ENCODE measurements at regions not wholly inside any gene's neighbourhood (a gene's known extent, or its start where the extent isn't known, plus 50 kb on each side); places are given as distances from the start of the nearest gene placed in this dataset.
"Not testable (repeated sequence)": the region's sequence is repeated elsewhere in the genome, so short reads cannot be mapped to it uniquely, and the experiment has no call there.

- WGBS, 4 donors = 47 to 58% (median 54%) methylated on average over 5 of the region's 5 CpGs
- DNase-seq (no peak), ATAC-seq (no peak)
- Histone ChIP-seq H3K36me3 (no peaks in the 10 kb centered on the region), H3K9me3 (peaks cover 0 to 12% (median 0%) of the 10 kb centered on the region in 12 donors), H3K27ac (no peak overlapping the region), H3K4me1 (no peaks in the 10 kb centered on the region), H3K4me3 (no peak overlapping the region), H3K27me3 (no peaks in the 10 kb centered on the region)
- TF ChIP-seq CTCF (IDR thresholded peaks at IDR 0.05) (no peak), POLR2A (IDR thresholded peaks at IDR 0.05) (no peak)
- intact Hi-C loops (cut with DNase I) = no loop called here
Observed at GRCh38 chr2:190755772-190756415, 107.0 kb downstream of the NAB1 start.

- Histone ChIP-seq H3K36me3 (no peaks in the 10 kb centered on the region), H3K4me3 (no peak overlapping the region), H3K27me3 (no peaks in the 10 kb centered on the region), H3K4me1 (no peaks in the 10 kb centered on the region), H3K27ac (no peak overlapping the region), H3K9me3 (no peaks in the 10 kb centered on the region)
- DNase-seq = no peak
- no peak for TF ChIP-seq CTCF (IDR thresholded peaks at IDR 0.05)
- TF ChIP-seq POLR2A (IDR thresholded peaks at IDR 0.05) = no peak
- no peak for ATAC-seq
- intact Hi-C loops (cut with DNase I) = no loop called here
- 89 to 94% (median 93%) methylated on average over 8 of the region's 8 CpGs for WGBS, 4 donors
Observed at GRCh38 chr2:190759749-190760213, 110.9 kb downstream of the NAB1 start.

- ATAC-seq; H3K4me1 ChIP-seq; H3K9me3 ChIP-seq; intact Hi-C loops (cut with DNase I); H3K27ac ChIP-seq; H3K27me3 ChIP-seq; H3K36me3 ChIP-seq: not testable (repeated sequence)
- peak in 1 of 5 donors; percentile 54 for DNase-seq
- peak overlapping the region in 9 of 12 donors; percentile 8 to 46 (median 38) for H3K4me3 ChIP-seq
- WGBS, 4 donors = 65 to 97% (median 82%) methylated on average over 5 to 30 of the region's 30 CpGs
Observed at GRCh38 chr2:190760353-190761150, 111.7 kb downstream of the NAB1 start.

- DNase-seq; H3K4me1 ChIP-seq; H3K27ac ChIP-seq; H3K36me3 ChIP-seq; intact Hi-C loops (cut with DNase I); H3K27me3 ChIP-seq; ATAC-seq; H3K9me3 ChIP-seq: not testable (repeated sequence)
- peak overlapping the region in 9 of 12 donors; percentile 8 to 46 (median 38) for H3K4me3 ChIP-seq
- 15 to 51% (median 22%) methylated on average over 18 to 27 of the region's 28 CpGs for WGBS, 4 donors
Observed at GRCh38 chr2:190761216-190761615, 112.3 kb downstream of the NAB1 start.

- Histone ChIP-seq H3K4me3 (no peak overlapping the region), H3K27ac (no peak overlapping the region), H3K4me1 (peaks cover 0 to 5% (median 0%) of the 10 kb centered on the region in 12 donors), H3K9me3 (no peaks in the 10 kb centered on the region), H3K27me3 (no peaks in the 10 kb centered on the region), H3K36me3 (no peaks in the 10 kb centered on the region)
- no peak for ATAC-seq
- WGBS, 4 donors = 88 to 94% (median 90%) methylated on average over 1 of the region's 1 CpG
- DNase-seq = no peak
- TF ChIP-seq CTCF (IDR thresholded peaks at IDR 0.05) = no peak
- no peak for TF ChIP-seq POLR2A (IDR thresholded peaks at IDR 0.05)
- intact Hi-C loops (cut with DNase I) = no loop called here
Observed at GRCh38 chr2:190762566-190762965, 113.7 kb downstream of the NAB1 start.
